ENCODE measurements at regions not wholly inside any gene's neighbourhood (a gene's known extent, or its start where the extent isn't known, plus 50 kb on each side); places are given as distances from the start of the nearest gene placed in this dataset.
"Not testable (repeated sequence)": the region's sequence is repeated elsewhere in the genome, so short reads cannot be mapped to it uniquely, and the experiment has no call there.

DNA sequence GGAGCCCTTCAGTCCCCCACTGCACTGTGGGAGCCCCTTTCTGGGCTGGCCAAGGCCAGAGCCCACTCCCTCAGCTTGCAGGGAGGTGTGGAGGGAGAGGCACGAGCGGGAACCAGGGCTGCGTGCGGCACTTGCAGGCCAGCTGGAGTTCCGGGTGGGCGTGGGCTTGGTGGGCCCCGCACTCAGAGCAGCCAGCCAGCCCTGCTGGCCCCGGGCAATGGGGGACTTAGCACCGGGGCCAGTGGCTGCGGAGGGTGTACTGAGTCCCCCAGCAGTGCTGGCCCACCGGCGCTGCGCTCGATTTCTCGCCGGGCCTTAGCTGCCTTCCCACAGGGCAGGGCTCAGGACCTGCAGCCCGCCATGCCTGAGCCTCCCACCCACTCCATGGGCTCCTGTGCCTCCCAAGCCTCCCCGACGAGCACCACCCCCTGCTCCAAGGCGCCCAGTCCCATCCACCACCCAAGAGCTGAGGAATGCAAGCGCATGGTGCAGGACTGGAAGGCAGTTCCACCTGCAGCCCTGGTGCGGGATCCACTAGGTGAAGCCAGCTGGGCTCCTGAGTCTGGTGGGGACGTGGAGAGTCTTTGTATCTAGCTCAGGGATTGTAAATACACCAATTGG, 776.2 kb downstream of the KCTD8 start:
- H3K4me2 ChIP-seq (ENCODE audit: control insufficient read depth, extremely low read depth, insufficient read depth, low read depth, low read length); H4K20me1 ChIP-seq (ENCODE audit: control insufficient read depth, extremely low read depth, insufficient read depth, low read length); H3K27me3 ChIP-seq (ENCODE audit: control insufficient read depth, extremely low read depth, insufficient read depth, low read length); dilution Hi-C loops (cut with MboI; ENCODE audit: extremely low pct_ligation_motif_present, low sequenced_read_pairs); H3K79me2 ChIP-seq (ENCODE audit: control insufficient read depth, insufficient read depth, low read length); H3K9me1 ChIP-seq (ENCODE audit: control insufficient read depth, extremely low read depth, insufficient read depth, low read length); H3K27ac ChIP-seq (ENCODE audit: control insufficient read depth, insufficient read depth, low read length); H3K36me3 ChIP-seq (ENCODE audit: control insufficient read depth in 2 of 2, extremely low read depth in 1 of 2, insufficient read depth in 2 of 2, low read length in 2 of 2); DNase-seq (ENCODE audit: low read depth, low spot score); H3K4me1 ChIP-seq (ENCODE audit: control insufficient read depth, extremely low read depth, insufficient read depth, low read length); FAIRE-seq; H3K9me3 ChIP-seq (ENCODE audit: control insufficient read depth, low read depth, low read length); H3K4me3 ChIP-seq (ENCODE audit: control insufficient read depth in 2 of 3, extremely low read depth in 1 of 3, insufficient read depth in 2 of 3, low read depth in 1 of 3, low read length in 3 of 3); H3K9ac ChIP-seq (ENCODE audit: control insufficient read depth, extremely low read depth, insufficient read depth, low read length); H2AFZ ChIP-seq (ENCODE audit: control insufficient read depth, low read length): not testable (repeated sequence)

DNA sequence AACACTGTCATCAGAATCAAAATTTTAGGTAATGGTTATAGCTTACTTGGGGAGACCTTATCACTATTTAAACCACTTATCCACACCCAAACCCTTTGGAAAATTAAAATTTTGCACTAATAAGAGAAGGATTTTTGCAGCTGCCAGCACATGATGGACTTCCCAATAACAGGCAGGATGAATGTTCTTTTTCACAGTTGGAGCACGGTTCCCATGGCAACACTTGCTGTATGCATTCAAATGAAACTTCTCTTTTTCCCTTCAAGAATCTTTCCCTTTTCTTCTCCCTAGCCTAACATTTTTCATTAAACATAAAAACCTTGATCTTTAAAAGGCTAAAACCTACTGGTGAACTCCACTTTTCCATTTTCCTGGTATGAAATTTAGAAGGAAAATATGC, 768.2 kb downstream of the KCTD8 start:
- Histone ChIP-seq H3K27me3 (ENCODE audit: control insufficient read depth, extremely low read depth, insufficient read depth, low read length) (no peaks in the 10 kb centered on the region), H4K20me1 (ENCODE audit: control insufficient read depth, extremely low read depth, insufficient read depth, low read length) (no peaks in the 10 kb centered on the region), H3K9ac (ENCODE audit: control insufficient read depth, extremely low read depth, insufficient read depth, low read length) (no peak overlapping the region), H3K79me2 (ENCODE audit: control insufficient read depth, insufficient read depth, low read length) (no peaks in the 10 kb centered on the region), H3K27ac (ENCODE audit: control insufficient read depth, insufficient read depth, low read length) (no peak overlapping the region), H3K4me2 (ENCODE audit: control insufficient read depth, extremely low read depth, insufficient read depth, low read depth, low read length) (no peak overlapping the region), H3K9me1 (ENCODE audit: control insufficient read depth, extremely low read depth, insufficient read depth, low read length) (no peaks in the 10 kb centered on the region), H3K9me3 (ENCODE audit: control insufficient read depth, low read depth, low read length) (no peaks in the 10 kb centered on the region), H3K4me1 (ENCODE audit: control insufficient read depth, extremely low read depth, insufficient read depth, low read length) (no peaks in the 10 kb centered on the region), H3K4me3 (ENCODE audit: control insufficient read depth in 2 of 3, extremely low read depth in 1 of 3, insufficient read depth in 2 of 3, low read depth in 1 of 3, low read length in 3 of 3) (no peak overlapping the region), H2AFZ (ENCODE audit: control insufficient read depth, low read length) (no peak overlapping the region), H3K36me3 (ENCODE audit: control insufficient read depth in 2 of 2, extremely low read depth in 1 of 2, insufficient read depth in 2 of 2, low read length in 2 of 2) (no peaks in the 10 kb centered on the region)
- dilution Hi-C loops (cut with MboI; ENCODE audit: extremely low pct_ligation_motif_present, low sequenced_read_pairs) = no loop called here
- FAIRE-seq (no peak), DNase-seq (ENCODE audit: low read depth, low spot score) (no peak)
- no peak for TF ChIP-seq EZH2 (IDR thresholded peaks at IDR 0.05; ENCODE audit: low read length)
- TF ChIP-seq, protein P1, sequence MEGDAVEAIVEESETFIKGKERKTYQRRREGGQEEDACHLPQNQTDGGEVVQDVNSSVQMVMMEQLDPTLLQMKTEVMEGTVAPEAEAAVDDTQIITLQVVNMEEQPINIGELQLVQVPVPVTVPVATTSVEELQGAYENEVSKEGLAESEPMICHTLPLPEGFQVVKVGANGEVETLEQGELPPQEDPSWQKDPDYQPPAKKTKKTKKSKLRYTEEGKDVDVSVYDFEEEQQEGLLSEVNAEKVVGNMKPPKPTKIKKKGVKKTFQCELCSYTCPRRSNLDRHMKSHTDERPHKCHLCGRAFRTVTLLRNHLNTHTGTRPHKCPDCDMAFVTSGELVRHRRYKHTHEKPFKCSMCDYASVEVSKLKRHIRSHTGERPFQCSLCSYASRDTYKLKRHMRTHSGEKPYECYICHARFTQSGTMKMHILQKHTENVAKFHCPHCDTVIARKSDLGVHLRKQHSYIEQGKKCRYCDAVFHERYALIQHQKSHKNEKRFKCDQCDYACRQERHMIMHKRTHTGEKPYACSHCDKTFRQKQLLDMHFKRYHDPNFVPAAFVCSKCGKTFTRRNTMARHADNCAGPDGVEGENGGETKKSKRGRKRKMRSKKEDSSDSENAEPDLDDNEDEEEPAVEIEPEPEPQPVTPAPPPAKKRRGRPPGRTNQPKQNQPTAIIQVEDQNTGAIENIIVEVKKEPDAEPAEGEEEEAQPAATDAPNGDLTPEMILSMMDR (optimal IDR thresholded peaks at IDR 0.05 in 1 of 3, IDR thresholded peaks at IDR 0.05 in 1 of 3, conservative IDR thresholded peaks at IDR 0.05 in 1 of 3; ENCODE audit: extremely low read depth in 1 of 3, insufficient read depth in 2 of 3, low read length in 3 of 3) = no peak

DNA sequence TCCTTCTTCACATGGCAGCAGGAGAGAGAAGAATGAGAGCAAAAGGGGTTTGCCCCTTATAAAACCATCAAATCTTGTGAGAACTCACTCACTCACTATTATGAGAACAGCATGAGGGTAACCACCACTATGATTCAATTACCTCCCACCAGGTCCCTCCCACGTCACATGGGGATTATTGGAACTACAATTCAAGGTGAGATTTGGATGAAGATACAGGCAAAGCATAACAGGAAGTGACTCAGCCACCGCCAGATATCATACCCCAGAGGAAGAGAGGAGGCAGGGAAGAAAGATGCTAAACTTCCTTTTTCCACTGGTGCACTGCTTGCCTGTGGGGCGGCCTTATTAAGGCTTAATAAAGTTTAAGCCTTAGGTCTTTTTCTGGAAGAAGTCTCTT, 766.1 kb downstream of the KCTD8 start:
- no peak for DNase-seq (ENCODE audit: low read depth, low spot score)
- Histone ChIP-seq H3K9me1 (ENCODE audit: control insufficient read depth, extremely low read depth, insufficient read depth, low read length) (no peaks in the 10 kb centered on the region), H2AFZ (ENCODE audit: control insufficient read depth, low read length) (no peak overlapping the region), H3K4me1 (ENCODE audit: control insufficient read depth, extremely low read depth, insufficient read depth, low read length) (no peaks in the 10 kb centered on the region), H3K4me2 (ENCODE audit: control insufficient read depth, extremely low read depth, insufficient read depth, low read depth, low read length) (no peak overlapping the region), H3K79me2 (ENCODE audit: control insufficient read depth, insufficient read depth, low read length) (no peaks in the 10 kb centered on the region), H3K36me3 (ENCODE audit: control insufficient read depth in 2 of 2, extremely low read depth in 1 of 2, insufficient read depth in 2 of 2, low read length in 2 of 2) (no peaks in the 10 kb centered on the region), H3K9me3 (ENCODE audit: control insufficient read depth, low read depth, low read length) (no peaks in the 10 kb centered on the region), H3K27me3 (ENCODE audit: control insufficient read depth, extremely low read depth, insufficient read depth, low read length) (no peaks in the 10 kb centered on the region), H3K27ac (ENCODE audit: control insufficient read depth, insufficient read depth, low read length) (no peak overlapping the region), H3K4me3 (ENCODE audit: control insufficient read depth in 2 of 3, extremely low read depth in 1 of 3, insufficient read depth in 2 of 3, low read depth in 1 of 3, low read length in 3 of 3) (no peak overlapping the region), H3K9ac (ENCODE audit: control insufficient read depth, extremely low read depth, insufficient read depth, low read length) (no peak overlapping the region), H4K20me1 (ENCODE audit: control insufficient read depth, extremely low read depth, insufficient read depth, low read length) (no peaks in the 10 kb centered on the region)
- FAIRE-seq = no peak
- dilution Hi-C loops (cut with MboI; ENCODE audit: extremely low pct_ligation_motif_present, low sequenced_read_pairs) = no loop called here
- TF ChIP-seq, protein P1 (optimal IDR thresholded peaks at IDR 0.05 in 1 of 3, IDR thresholded peaks at IDR 0.05 in 1 of 3, conservative IDR thresholded peaks at IDR 0.05 in 1 of 3; ENCODE audit: extremely low read depth in 1 of 3, insufficient read depth in 2 of 3, low read length in 3 of 3) = no peak
- TF ChIP-seq EZH2 (IDR thresholded peaks at IDR 0.05; ENCODE audit: low read length) = no peak

All from keratinocyte (primary cell).